ENCODE measurements at regions not wholly inside any gene's neighbourhood (a gene's known extent, or its start where the extent isn't known, plus 50 kb on each side); places are given as distances from the start of the nearest gene placed in this dataset.
"Not testable (repeated sequence)": the region's sequence is repeated elsewhere in the genome, so short reads cannot be mapped to it uniquely, and the experiment has no call there.

- no peaks in the 10 kb centered on the region for H3K27me3 Mint-ChIP-seq (ENCODE audit: insufficient read depth, unreplicated experiment)
- Histone ChIP-seq H3K9me3 (no peaks in the 10 kb centered on the region), H3K4me3 (ENCODE audit: low read depth, low read length) (no peak overlapping the region), H3K4me1 (peaks cover 64% of the 10 kb centered on the region), H3K36me3 (ENCODE audit: control insufficient read depth, insufficient read depth, low read length) (no peaks in the 10 kb centered on the region), H3K27me3 (replicated peaks; ENCODE audit: control insufficient read depth, insufficient read depth, low read length) (no peaks in the 10 kb centered on the region)
- ChIA-PET CTCF (no interaction called here), POLR2A (no interaction called here)
- TF ChIP-seq CTCF (IDR thresholded peaks at IDR 0.05; ENCODE audit: insufficient read depth in 1 of 2, low read depth in 1 of 2, low read length in 1 of 2, severe bottlenecking in 1 of 2, unreplicated experiment in 1 of 2) = no peak
- no peaks in the 10 kb centered on the region for H3K9me3 Mint-ChIP-seq (ENCODE audit: unreplicated experiment)
- no peak overlapping the region for H3K4me3 Mint-ChIP-seq (ENCODE audit: unreplicated experiment)
- no peaks in the 10 kb centered on the region for H3K36me3 Mint-ChIP-seq (ENCODE audit: insufficient read depth, unreplicated experiment)
- H3K27ac Mint-ChIP-seq (ENCODE audit: unreplicated experiment) = peak overlapping the region; percentile 20
- no TSS peak for BruUV-seq (replicated peaks)
- peak; percentile 26 to 74 for DNase-seq
- intact Hi-C loops (cut with micrococcal nuclease; ENCODE audit: unreplicated experiment) = no loop called here
- peaks cover 46% of the 10 kb centered on the region for H3K4me1 Mint-ChIP-seq (ENCODE audit: low read depth, unreplicated experiment)
Observed at GRCh38 chr10:70985824-70986622, 97.7 kb upstream of the PCBD1 start.

GRCh38 chr10:70986623-70986950, 98.2 kb upstream of the PCBD1 start:
- TF ChIP-seq CTCF (IDR thresholded peaks at IDR 0.05; ENCODE audit: insufficient read depth in 1 of 2, low read depth in 1 of 2, low read length in 1 of 2, severe bottlenecking in 1 of 2, unreplicated experiment in 1 of 2) = no peak
- H3K4me3 ChIP-seq (ENCODE audit: low read depth, low read length) = no peak overlapping the region
- H3K4me1 ChIP-seq = peaks cover 69% of the 10 kb centered on the region
- no peaks in the 10 kb centered on the region for H3K36me3 ChIP-seq (ENCODE audit: control insufficient read depth, insufficient read depth, low read length)
- no peaks in the 10 kb centered on the region for H3K27me3 ChIP-seq (replicated peaks; ENCODE audit: control insufficient read depth, insufficient read depth, low read length)
- Mint-ChIP-seq H3K4me3 (ENCODE audit: unreplicated experiment) (no peak overlapping the region), H3K9me3 (ENCODE audit: unreplicated experiment) (no peaks in the 10 kb centered on the region), H3K4me1 (ENCODE audit: low read depth, unreplicated experiment) (peaks cover 46% of the 10 kb centered on the region), H3K27ac (ENCODE audit: unreplicated experiment) (peak overlapping the region; percentile 20), H3K27me3 (ENCODE audit: insufficient read depth, unreplicated experiment) (no peaks in the 10 kb centered on the region), H3K36me3 (ENCODE audit: insufficient read depth, unreplicated experiment) (no peaks in the 10 kb centered on the region)
- ChIA-PET POLR2A (no interaction called here), CTCF (no interaction called here)
- H3K9me3 ChIP-seq = no peaks in the 10 kb centered on the region
- intact Hi-C loops (cut with micrococcal nuclease; ENCODE audit: unreplicated experiment) = no loop called here
- no peak for DNase-seq
- no TSS peak for BruUV-seq (replicated peaks)

DNA sequence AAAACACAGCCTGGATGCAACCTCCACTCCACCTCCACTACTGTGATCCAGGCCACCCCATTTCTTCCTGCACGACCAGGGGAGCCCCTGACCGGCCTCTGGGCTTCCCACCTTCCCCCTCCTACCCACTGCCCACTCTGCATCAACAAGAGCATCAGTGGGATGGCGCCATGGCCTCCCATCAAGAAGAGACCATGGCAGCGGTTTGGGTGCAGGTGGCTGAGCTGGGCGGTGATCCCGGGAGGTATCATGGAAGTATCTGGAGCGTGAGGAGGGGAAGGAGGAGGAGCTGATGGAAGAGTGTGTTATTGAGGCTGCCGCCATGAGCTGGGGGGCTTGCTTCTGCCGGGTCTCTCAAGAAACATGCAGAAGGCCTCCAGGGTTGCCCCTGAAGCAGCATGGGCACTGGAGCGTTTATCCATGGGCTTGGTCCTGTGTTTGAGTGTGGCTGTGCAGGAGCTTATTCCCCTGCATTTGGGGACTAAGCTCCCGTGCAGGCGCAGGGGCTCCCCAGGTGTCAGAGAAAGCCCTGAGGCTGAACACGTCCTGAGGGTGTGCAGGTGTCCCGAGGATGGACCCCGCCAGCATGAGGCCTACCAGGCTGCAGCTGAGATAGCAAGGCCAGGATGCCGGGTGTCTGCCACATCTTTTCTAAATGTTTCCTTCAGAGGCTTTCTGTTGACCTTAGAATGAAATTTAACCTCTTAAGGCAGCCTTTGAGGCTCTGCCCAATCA, 99.2 kb upstream of the PCBD1 start:
- Histone ChIP-seq H3K36me3 (ENCODE audit: control insufficient read depth, insufficient read depth, low read length) (no peaks in the 10 kb centered on the region), H3K27me3 (replicated peaks; ENCODE audit: control insufficient read depth, insufficient read depth, low read length) (no peaks in the 10 kb centered on the region), H3K9me3 (no peaks in the 10 kb centered on the region), H3K4me1 (peaks cover 61% of the 10 kb centered on the region), H3K4me3 (ENCODE audit: low read depth, low read length) (no peak overlapping the region)
- no peak for TF ChIP-seq CTCF (IDR thresholded peaks at IDR 0.05; ENCODE audit: insufficient read depth in 1 of 2, low read depth in 1 of 2, low read length in 1 of 2, severe bottlenecking in 1 of 2, unreplicated experiment in 1 of 2)
- no peaks in the 10 kb centered on the region for H3K9me3 Mint-ChIP-seq (ENCODE audit: unreplicated experiment)
- POLR2A ChIA-PET = no interaction called here
- peak overlapping the region; percentile 24 for H3K27ac Mint-ChIP-seq (ENCODE audit: unreplicated experiment)
- DNase-seq = no peak
- no TSS peak for BruUV-seq (replicated peaks)
- no peaks in the 10 kb centered on the region for H3K36me3 Mint-ChIP-seq (ENCODE audit: insufficient read depth, unreplicated experiment)
- H3K4me3 Mint-ChIP-seq (ENCODE audit: unreplicated experiment) = no peak overlapping the region
- intact Hi-C loops (cut with micrococcal nuclease; ENCODE audit: unreplicated experiment) = no loop called here
- CTCF ChIA-PET = no interaction called here
- peaks cover 40% of the 10 kb centered on the region for H3K4me1 Mint-ChIP-seq (ENCODE audit: low read depth, unreplicated experiment)
- H3K27me3 Mint-ChIP-seq (ENCODE audit: insufficient read depth, unreplicated experiment) = no peaks in the 10 kb centered on the region

DNA sequence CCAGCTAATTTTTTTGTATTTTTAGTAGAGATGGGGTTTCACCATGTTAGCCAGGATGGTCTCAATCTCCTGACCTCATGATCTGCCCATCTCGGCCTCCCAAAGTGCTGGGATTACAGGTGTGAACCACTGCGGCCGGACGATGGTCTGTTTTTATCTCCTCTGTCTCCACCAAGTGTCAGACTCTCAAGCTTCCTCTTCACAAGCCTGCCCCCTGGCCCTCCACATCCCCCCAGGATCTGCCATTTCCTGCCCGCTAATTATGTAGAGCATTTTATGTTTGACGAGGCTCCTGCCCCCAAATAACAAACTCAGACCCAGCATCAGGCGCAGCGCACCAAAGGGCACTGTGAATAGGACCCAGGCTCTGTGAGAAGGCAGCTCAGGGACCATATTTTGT, 101.8 kb upstream of the PCBD1 start:
- BruUV-seq (replicated peaks); H3K4me3 ChIP-seq (ENCODE audit: low read depth, low read length); H3K27me3 Mint-ChIP-seq (ENCODE audit: insufficient read depth, unreplicated experiment); H3K27me3 ChIP-seq (replicated peaks; ENCODE audit: control insufficient read depth, insufficient read depth, low read length); H3K9me3 ChIP-seq; POLR2A ChIA-PET; H3K36me3 Mint-ChIP-seq (ENCODE audit: insufficient read depth, unreplicated experiment); H3K9me3 Mint-ChIP-seq (ENCODE audit: unreplicated experiment); H3K36me3 ChIP-seq (ENCODE audit: control insufficient read depth, insufficient read depth, low read length); H3K4me3 Mint-ChIP-seq (ENCODE audit: unreplicated experiment); CTCF ChIA-PET: not testable (repeated sequence)
- DNase-seq = peak in 1 of 2 experiments; percentile 5
- intact Hi-C loops (cut with micrococcal nuclease; ENCODE audit: unreplicated experiment) = loop anchor here (10.0 kb wide), 1 partner anchor 175 kb away; the partner anchor contains the start of gene SGPL1
- Mint-ChIP-seq H3K27ac (ENCODE audit: unreplicated experiment) (peak overlapping the region; percentile 7), H3K4me1 (ENCODE audit: low read depth, unreplicated experiment) (peaks cover 25% of the 10 kb centered on the region)
- peaks cover 48% of the 10 kb centered on the region for H3K4me1 ChIP-seq

All from Caco-2 (cell line).